K562 (cell line): ENCODE measurements at regions not wholly inside any gene's neighbourhood (a gene's known extent, or its start where the extent isn't known, plus 50 kb on each side); places are given as distances from the start of the nearest gene placed in this dataset.

Source experiments
- ARID2 ChIP-seq: fragments of 450-650 bp; IDR thresholded peaks from 2 replicates; pipeline ENCODE4 v1.6.1; 2017; ENCODE audit warnings: antibody characterized with exemption, mild to moderate bottlenecking
- CC2D1A ChIP-seq: fragments of 450-650 bp; IDR thresholded peaks from 2 replicates; pipeline ENCODE4 v1.6.1; 2017; ENCODE audit warnings: mild to moderate bottlenecking
- CHD2 ChIP-seq: IDR thresholded peaks from 2 replicates; pipeline ENCODE4 v1.6.1; 2011; ENCODE audit warnings: low read depth, low read length
- CTBP1 ChIP-seq: fragments of 450-650 bp; IDR thresholded peaks from 2 replicates; pipeline ENCODE4 v1.6.1; 2016; ENCODE audit warnings: borderline replicate concordance
- CTCF ChIP-seq, 3 experiments: IDR thresholded peaks in 2 of 3; conservative IDR thresholded peaks in 1 of 3; 2 replicates each; pipeline ENCODE4 v1.5.1; 2011 to 2012; ENCODE audit warnings: low read length in 3 of 3, mild to moderate bottlenecking in 3 of 3, control low read depth in 2 of 3, improper control_type of control experiment in 1 of 3, inconsistent platforms in 1 of 3, low read depth in 1 of 3, mixed read lengths in 1 of 3, moderate library complexity in 1 of 3; ENCODE audit not compliant: insufficient read depth in 2 of 3
- EHMT2 ChIP-seq: fragments of 450-650 bp; IDR thresholded peaks from 2 replicates; pipeline ENCODE4 v1.6.1; 2018; ENCODE audit warnings: antibody characterized with exemption
- FOXA1 ChIP-seq: fragments of 450-650 bp; IDR thresholded peaks from 2 replicates; pipeline ENCODE4 v1.6.1; 2016; ENCODE audit warnings: mild to moderate bottlenecking, borderline replicate concordance
- HMG20B ChIP-seq: fragments of 250-450 bp; sonication (Bioruptor Pico); IDR thresholded peaks from 2 replicates; pipeline ENCODE4 v1.5.0; 2021; ENCODE audit warnings: mild to moderate bottlenecking
- KDM2B ChIP-seq: fragments of 250-450 bp; sonication (Bioruptor Pico); IDR thresholded peaks from 2 replicates; pipeline ENCODE4 v1.8.0; 2021; ENCODE audit warnings: mild to moderate bottlenecking, moderate library complexity
- TAF1 ChIP-seq: IDR thresholded peaks from 2 replicates; pipeline ENCODE4 v1.6.1; 2011; ENCODE audit warnings: mild to moderate bottlenecking, low read length, moderate library complexity; ENCODE audit not compliant: insufficient read depth, control insufficient read depth, severe bottlenecking; ENCODE audit errors: extremely low read depth
- ZFX ChIP-seq: sonication (generic); formaldehyde crosslinking; IDR thresholded peaks from 2 replicates; pipeline ENCODE4 v1.8.0; 2022; ENCODE audit warnings: mild to moderate bottlenecking, missing genetic modification reagents, moderate library complexity
- ZKSCAN3 ChIP-seq: fragments of 250-450 bp; sonication (Bioruptor Pico); IDR thresholded peaks from 2 replicates; pipeline ENCODE4 v1.4.0; 2020
- ZNF668 ChIP-seq: fragments of 250-450 bp; sonication (Bioruptor Pico); IDR thresholded peaks from 2 replicates; pipeline ENCODE4 v1.8.0; 2022; ENCODE audit warnings: mild to moderate bottlenecking, inconsistent platforms

GRCh38 chr6:9702914-9703313 is 712.0 kb downstream of the TFAP2A start:
- TF ChIP-seq CTCF (IDR thresholded peaks at IDR 0.05 in 2 of 3, conservative IDR thresholded peaks at IDR 0.05 in 1 of 3; ENCODE audit: insufficient read depth in 2 of 3, low read depth in 1 of 3, low read length in 3 of 3), result no peak
- no peak for TF ChIP-seq EHMT2
- no peak for TF ChIP-seq ARID2
- no peak for TF ChIP-seq CTBP1
- TF ChIP-seq ZKSCAN3 (CRISPR knock-in tag), result no peak
- TF ChIP-seq HMG20B (CRISPR knock-in tag), result no peak
- no peak for TF ChIP-seq FOXA1
- no peak for TF ChIP-seq CHD2
- TF ChIP-seq TAF1, result no peak
- TF ChIP-seq ZFX (CRISPR knock-in tag), result no peak
- TF ChIP-seq CC2D1A, result no peak
- no peak for TF ChIP-seq ZNF668
- no peak for TF ChIP-seq KDM2B (CRISPR knock-in tag)
